Upper lobe of left lung (tissue), 6 donors: ENCODE measurements at regions not wholly inside any gene's neighbourhood (a gene's known extent, or its start where the extent isn't known, plus 50 kb on each side); places are given as distances from the start of the nearest gene placed in this dataset.

ENCODE experiments used
- ATAC-seq, 2 donors: fragments of 200-7000 bp; cut with Tn5 transposase; one replicate each; pipeline ENCODE4 v1.9.1; 2022; ENCODE audit warnings: mild to moderate bottlenecking in 2 of 2, moderate library complexity in 2 of 2; ENCODE audit not compliant: low FRiP score in 2 of 2
- DNase-seq, 2 donors: peaks; one replicate each; pipeline ENCODE4 v3.0.0-alpha.2; 2019 to 2020
- H3K27ac ChIP-seq, 4 donors: fragments of 200-600 bp; sonication (generic); one replicate each; pipeline ENCODE4 v1.5.1; 2016 to 2019
- H3K27me3 ChIP-seq, 4 donors: fragments of 200-600 bp; sonication (generic); one replicate each; pipeline ENCODE4 v1.5.1; 2017 to 2019
- H3K36me3 ChIP-seq, 4 donors: fragments of 200-600 bp; sonication (generic); one replicate each; pipeline ENCODE4 v1.5.1; 2016 to 2019
- H3K4me1 ChIP-seq, 4 donors: fragments of 200-600 bp; sonication (generic); one replicate each; pipeline ENCODE4 v1.5.1; 2018 to 2019
- H3K4me3 ChIP-seq, 4 donors: fragments of 200-600 bp; sonication (generic); one replicate each; pipeline ENCODE4 v1.5.1; 2017 to 2019; ENCODE audit warnings: mild to moderate bottlenecking in 2 of 4, moderate library complexity in 1 of 4
- H3K9me3 ChIP-seq, 4 donors: fragments of 200-600 bp; sonication (generic); one replicate each; pipeline ENCODE4 v1.5.1; 2018 to 2019
- CTCF ChIP-seq, 6 experiments: fragments of 450-650 bp in 4 of 6; fragments of 200-600 bp in 2 of 6; sonication (generic) in 2 of 6; IDR thresholded peaks; one replicate each; pipeline ENCODE4 v1.5.1; 2016 to 2019; ENCODE audit warnings: antibody characterized with exemption in 6 of 6
- EP300 ChIP-seq, 4 donors: sonication (generic); formaldehyde crosslinking; IDR thresholded peaks; one replicate each; pipeline ENCODE4 v1.5.1; 2017; ENCODE audit warnings: antibody characterized with exemption in 4 of 4, control low read depth in 2 of 4
- POLR2A ChIP-seq, 4 donors: fragments of 450-650 bp; IDR thresholded peaks; one replicate each; pipeline ENCODE4 v1.5.1; 2016 to 2017; ENCODE audit warnings: antibody characterized with exemption in 4 of 4, mild to moderate bottlenecking in 2 of 4
- POLR2AphosphoS5 ChIP-seq, 2 donors: sonication (generic); formaldehyde crosslinking; IDR thresholded peaks; one replicate each; pipeline ENCODE4 v1.5.1; 2017; ENCODE audit warnings: antibody characterized with exemption in 2 of 2
- WGBS, 2 donors: methylation state at CpG; one replicate each; pipeline ENCODE4 v1.1.5; 2017 to 2018; 5-methylcytosine and 5-hydroxymethylcytosine counted together
- donor health status: DM: no; HTN: no; CAD: no; lungs with moderate emphysema.
- donor health status: DM: no; HTN: yes; CAD: no; lungs with severe emphysema.

GRCh38 chr4:131113273-131113672, 2017.3 kb downstream of the C4orf33 start:
- no peak for ATAC-seq
- WGBS, 2 donors: 84 to 85% methylated on average over 3 of the region's 3 CpGs
- no peaks in the 10 kb centered on the region for H3K27me3 ChIP-seq
- H3K27ac ChIP-seq: no peak overlapping the region
- TF ChIP-seq POLR2AphosphoS5 (IDR thresholded peaks at IDR 0.05): no peak
- no peak for TF ChIP-seq POLR2A (IDR thresholded peaks at IDR 0.05)
- no peak for TF ChIP-seq EP300 (IDR thresholded peaks at IDR 0.05)
- TF ChIP-seq CTCF (IDR thresholded peaks at IDR 0.05): no peak
- no peaks in the 10 kb centered on the region for H3K36me3 ChIP-seq
- no peaks in the 10 kb centered on the region for H3K9me3 ChIP-seq
- no peaks in the 10 kb centered on the region for H3K4me1 ChIP-seq
- H3K4me3 ChIP-seq: no peak overlapping the region
- DNase-seq: no peak

GRCh38 chr4:131113704-131114103, 2017.8 kb downstream of the C4orf33 start:
- H3K36me3 ChIP-seq: no peaks in the 10 kb centered on the region
- no peak overlapping the region for H3K4me3 ChIP-seq
- no peaks in the 10 kb centered on the region for H3K9me3 ChIP-seq
- TF ChIP-seq POLR2AphosphoS5 (IDR thresholded peaks at IDR 0.05) (no peak), POLR2A (IDR thresholded peaks at IDR 0.05) (no peak), CTCF (IDR thresholded peaks at IDR 0.05) (no peak), EP300 (IDR thresholded peaks at IDR 0.05) (no peak)
- no peak for ATAC-seq
- 72 to 74% methylated on average over 2 of the region's 2 CpGs for WGBS, 2 donors
- H3K27ac ChIP-seq: no peak overlapping the region
- H3K4me1 ChIP-seq: no peaks in the 10 kb centered on the region
- H3K27me3 ChIP-seq: no peaks in the 10 kb centered on the region
- no peak for DNase-seq

DNA sequence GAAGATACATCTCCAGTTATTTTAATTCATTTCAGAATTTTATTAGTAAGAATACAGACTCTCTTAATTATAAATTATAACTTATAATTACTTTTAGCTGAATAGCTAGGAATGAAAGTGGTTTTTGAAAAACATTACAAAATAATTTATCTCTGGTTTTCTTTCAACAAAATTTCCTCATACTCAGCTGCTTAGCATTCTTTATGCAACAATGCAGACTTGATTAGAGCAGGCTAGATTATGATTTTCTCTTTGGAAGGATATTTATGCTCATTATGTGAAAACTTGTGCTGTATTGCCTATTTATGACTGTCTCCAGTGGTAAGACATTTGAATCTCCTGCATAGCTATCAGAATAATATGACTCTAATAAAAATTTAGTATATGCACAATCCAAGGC, 2023.7 kb downstream of the C4orf33 start:
- Histone ChIP-seq H3K27ac (no peak overlapping the region), H3K4me3 (no peak overlapping the region), H3K27me3 (no peaks in the 10 kb centered on the region), H3K36me3 (no peaks in the 10 kb centered on the region), H3K4me1 (no peaks in the 10 kb centered on the region), H3K9me3 (no peaks in the 10 kb centered on the region)
- TF ChIP-seq POLR2AphosphoS5 (IDR thresholded peaks at IDR 0.05) (no peak), POLR2A (IDR thresholded peaks at IDR 0.05) (no peak), EP300 (IDR thresholded peaks at IDR 0.05) (no peak), CTCF (IDR thresholded peaks at IDR 0.05) (no peak)
- DNase-seq (no peak), ATAC-seq (no peak)

DNA sequence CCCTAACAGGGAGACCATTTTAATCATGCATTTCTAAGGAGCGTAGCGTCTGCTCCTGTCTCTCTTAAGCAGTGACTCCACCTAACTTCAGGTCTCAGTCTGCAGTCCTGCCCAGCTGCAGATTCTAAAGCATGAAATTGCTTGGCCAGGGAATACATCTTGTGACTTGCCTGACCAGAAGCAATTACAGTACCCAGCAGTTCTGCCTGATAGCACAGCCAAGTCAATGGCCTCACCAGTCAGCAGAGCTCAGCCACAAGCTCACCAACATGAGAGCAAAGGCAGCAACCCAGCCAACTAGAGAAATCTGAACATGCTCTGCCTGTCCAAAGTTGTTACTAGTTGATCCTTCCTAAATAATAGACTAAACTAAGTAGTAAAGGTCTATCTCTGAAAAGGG, 2011.9 kb upstream of the PCDH10 start:
- Histone ChIP-seq H3K9me3 (no peaks in the 10 kb centered on the region), H3K36me3 (no peaks in the 10 kb centered on the region), H3K4me3 (no peak overlapping the region), H3K4me1 (no peaks in the 10 kb centered on the region), H3K27me3 (no peaks in the 10 kb centered on the region), H3K27ac (no peak overlapping the region)
- DNase-seq (no peak), ATAC-seq (no peak)
- WGBS, 2 donors: 92 to 97% methylated on average over 2 of the region's 2 CpGs
- no peak for TF ChIP-seq EP300 (IDR thresholded peaks at IDR 0.05)
- no peak for TF ChIP-seq POLR2AphosphoS5 (IDR thresholded peaks at IDR 0.05)
- TF ChIP-seq POLR2A (IDR thresholded peaks at IDR 0.05): no peak
- no peak for TF ChIP-seq CTCF (IDR thresholded peaks at IDR 0.05)

DNA sequence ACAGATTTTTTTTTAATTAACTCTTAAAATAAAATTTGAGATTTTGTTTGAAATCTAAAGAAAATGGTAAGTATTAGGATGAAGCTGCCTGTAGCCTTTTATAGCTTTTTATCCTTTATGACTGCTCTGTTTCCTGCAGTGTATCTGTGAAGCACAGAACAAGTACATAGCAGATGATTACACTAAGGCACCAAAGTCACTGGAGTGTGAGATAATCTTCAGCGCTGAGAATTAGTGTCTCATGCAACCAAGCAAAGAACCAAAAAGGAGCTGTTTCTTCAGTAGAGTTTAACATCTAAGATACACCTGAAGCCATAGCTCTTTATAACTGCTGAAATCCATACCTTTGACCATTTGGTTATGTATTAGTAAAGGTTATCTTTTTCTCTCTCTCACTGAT, 1989.8 kb upstream of the PCDH10 start:
- Histone ChIP-seq H3K27ac (no peak overlapping the region), H3K4me3 (no peak overlapping the region), H3K27me3 (no peaks in the 10 kb centered on the region), H3K36me3 (no peaks in the 10 kb centered on the region), H3K9me3 (no peaks in the 10 kb centered on the region), H3K4me1 (no peaks in the 10 kb centered on the region)
- ATAC-seq: no peak
- no peak for TF ChIP-seq POLR2A (IDR thresholded peaks at IDR 0.05)
- no peak for TF ChIP-seq CTCF (IDR thresholded peaks at IDR 0.05)
- no peak for TF ChIP-seq POLR2AphosphoS5 (IDR thresholded peaks at IDR 0.05)
- TF ChIP-seq EP300 (IDR thresholded peaks at IDR 0.05): no peak
- WGBS, 2 donors: 77 to 79% methylated on average over 1 of the region's 1 CpG
- DNase-seq: no peak
